Heart right ventricle (tissue), 16 donors: ENCODE measurements at regions not wholly inside any gene's neighbourhood (a gene's known extent, or its start where the extent isn't known, plus 50 kb on each side); places are given as distances from the start of the nearest gene placed in this dataset.

Source experiments
- ATAC-seq, 8 donors: fragments of 200-7000 bp; cut with Tn5 transposase; one replicate each; pipeline ENCODE4 v1.9.1; 2020; ENCODE audit warnings: mild to moderate bottlenecking in 8 of 8, moderate library complexity in 8 of 8, moderate number of reproducible peaks in 1 of 8
- DNase-seq, 2 donors: peaks; one replicate each; pipeline ENCODE4 v3.0.0-alpha.2; 2020
- H3K27ac ChIP-seq, 10 donors: fragments of 200-600 bp; sonication (generic) in 2 of 10; one replicate each; pipeline versions ENCODE4 v1.5.0 to v1.8.0; 2020 to 2022; ENCODE audit warnings: mild to moderate bottlenecking in 3 of 10
- H3K27me3 ChIP-seq, 7 donors: fragments of 200-600 bp; one replicate each; pipeline ENCODE4 v1.8.0; 2021 to 2022; ENCODE audit warnings: mild to moderate bottlenecking in 2 of 7
- H3K36me3 ChIP-seq, 9 donors: fragments of 200-600 bp; sonication (generic) in 1 of 9; one replicate each; pipeline versions ENCODE4 v1.5.0 to v1.8.0; 2020 to 2022; ENCODE audit warnings: mild to moderate bottlenecking in 2 of 9
- H3K4me1 ChIP-seq, 9 donors: fragments of 200-600 bp; sonication (generic) in 1 of 9; one replicate each; pipeline versions ENCODE4 v1.5.0 to v1.8.0; 2020 to 2022; ENCODE audit warnings: mild to moderate bottlenecking in 4 of 9
- H3K4me3 ChIP-seq, 10 donors: fragments of 200-600 bp; sonication (generic) in 2 of 10; one replicate each; pipeline versions ENCODE4 v1.5.0 to v1.8.0; 2020 to 2022; ENCODE audit warnings: mild to moderate bottlenecking in 7 of 10, moderate library complexity in 2 of 10
- H3K9me3 ChIP-seq, 11 donors: fragments of 200-600 bp in 10 of 11; sonication (generic) in 2 of 11; one replicate each; pipeline versions ENCODE4 v1.5.0 to v1.8.0; 2013 to 2022; ENCODE audit warnings: mild to moderate bottlenecking in 2 of 11, control low read depth in 1 of 11, moderate library complexity in 1 of 11
- WGBS, 2 donors: extraction: QIAGEN DNeasy Blood & Tissue Kit; methylation state at CpG; one replicate each; pipeline ENCODE4 v1.1.7; 2013; ENCODE audit warnings: inconsistent platforms in 1 of 2; 5-methylcytosine and 5-hydroxymethylcytosine counted together
- intact Hi-C, 10 donors: fragments of 100-400 bp; cut with DNase I; formaldehyde crosslinking; loops; one replicate each; pipeline versions ENCODE4 v1.11.1 to v1.14.2; 2022
- TF ChIP-seq, protein P1 (sequence below), 9 donors: fragments of 200-600 bp; sonication (generic) in 2 of 9; IDR thresholded peaks; one replicate each; pipeline versions ENCODE4 v1.5.0 to v1.8.0; 2021 to 2022; ENCODE audit warnings: antibody characterized with exemption in 9 of 9, mild to moderate bottlenecking in 5 of 9, moderate library complexity in 1 of 9
- donor health status: Arrhythmogenic right ventricular cardiomyopathy.
- donor health status: ischemic (EF 13 %, LVEDD 7.1; RV severe dilation, severe dysfunction).
- donor health status: healthy with polysubstance abuse.
- donor health status: DM: no; HTN: yes; CAD: no.
- donor health status: DM: no; HTN: no; CAD: no.
- donor health status: ischemic (EF 25% LVEDD 6.9; RV normal size, moderate dysfunction).
- donor health status: ischemic (EF 25% LVEDD 5.7; RV mildly dilated, moderate dysfunction).
- donor health status: healthy.
- donor health status: DM: yes; HTN: yes; CAD: no.
- donor health status: Ischemic cardiomyopathy.
- donor health status: ischemic (EF 35%, LVEDD 5.7; RV mildly dilated, moderate dysfunction).
- donor health status: nonischemic (EF 11% LVEDD 7.7; RV severe dilation, severe dysfunction).
- donor health status: DM: yes; HTN: yes; CAD: no.
- donor health status: PGD.
- donor health status: ischemic (EF 29% LVEDD 5.4; RV normal size, mild dysfunction).
- donor health status: nonischemic (EF 23%, LVEDD 6.1; RV moderate dilation, normal function).

- no peaks in the 10 kb centered on the region for H3K27me3 ChIP-seq
- TF ChIP-seq, protein P1, sequence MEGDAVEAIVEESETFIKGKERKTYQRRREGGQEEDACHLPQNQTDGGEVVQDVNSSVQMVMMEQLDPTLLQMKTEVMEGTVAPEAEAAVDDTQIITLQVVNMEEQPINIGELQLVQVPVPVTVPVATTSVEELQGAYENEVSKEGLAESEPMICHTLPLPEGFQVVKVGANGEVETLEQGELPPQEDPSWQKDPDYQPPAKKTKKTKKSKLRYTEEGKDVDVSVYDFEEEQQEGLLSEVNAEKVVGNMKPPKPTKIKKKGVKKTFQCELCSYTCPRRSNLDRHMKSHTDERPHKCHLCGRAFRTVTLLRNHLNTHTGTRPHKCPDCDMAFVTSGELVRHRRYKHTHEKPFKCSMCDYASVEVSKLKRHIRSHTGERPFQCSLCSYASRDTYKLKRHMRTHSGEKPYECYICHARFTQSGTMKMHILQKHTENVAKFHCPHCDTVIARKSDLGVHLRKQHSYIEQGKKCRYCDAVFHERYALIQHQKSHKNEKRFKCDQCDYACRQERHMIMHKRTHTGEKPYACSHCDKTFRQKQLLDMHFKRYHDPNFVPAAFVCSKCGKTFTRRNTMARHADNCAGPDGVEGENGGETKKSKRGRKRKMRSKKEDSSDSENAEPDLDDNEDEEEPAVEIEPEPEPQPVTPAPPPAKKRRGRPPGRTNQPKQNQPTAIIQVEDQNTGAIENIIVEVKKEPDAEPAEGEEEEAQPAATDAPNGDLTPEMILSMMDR (IDR thresholded peaks at IDR 0.05): no peak
- no peaks in the 10 kb centered on the region for H3K36me3 ChIP-seq
- H3K4me1 ChIP-seq: peaks cover 0 to 11% (median 4%) of the 10 kb centered on the region in 9 donors
- intact Hi-C loops: loop anchor here in 1 of 10 donors (10.0 kb wide), 1 partner anchor 580 kb away; no protein-coding TSS in a partner anchor
- peaks cover 0 to 4% (median 0%) of the 10 kb centered on the region in 11 donors for H3K9me3 ChIP-seq
- WGBS, 2 donors: 92 to 100% methylated on average over 1 of the region's 1 CpG
- DNase-seq (no peak), ATAC-seq (no peak)
- H3K27ac ChIP-seq: no peak overlapping the region
- no peak overlapping the region for H3K4me3 ChIP-seq
These were observed 274.0 kb downstream of the MYCN start for GRCh38 chr2:16214391-16214790.

DNA sequence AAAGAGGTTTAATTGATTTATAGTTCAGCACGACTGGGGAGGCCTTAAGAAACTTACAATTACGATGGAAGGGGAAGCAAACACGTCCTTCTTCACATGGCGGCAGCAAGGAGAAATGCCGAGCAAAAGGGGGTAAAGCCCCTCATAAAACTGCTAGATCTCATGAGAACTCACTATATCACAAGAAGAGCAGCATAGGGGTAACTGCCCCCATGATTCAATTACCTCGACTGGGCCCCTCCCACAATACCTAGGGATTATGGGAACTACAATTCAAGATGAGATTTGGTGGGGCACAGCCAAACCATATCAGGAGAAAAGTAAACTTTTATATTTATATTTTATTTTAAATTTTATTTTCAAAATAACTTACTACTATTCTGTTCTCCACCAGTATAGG lies 272.0 kb downstream of the MYCN start:
- Histone ChIP-seq H3K9me3 (peaks cover 0 to 6% (median 0%) of the 10 kb centered on the region in 11 donors), H3K4me3 (no peak overlapping the region), H3K36me3 (no peaks in the 10 kb centered on the region), H3K27ac (no peak overlapping the region), H3K27me3 (no peaks in the 10 kb centered on the region), H3K4me1 (peaks cover 0 to 11% (median 4%) of the 10 kb centered on the region in 9 donors)
- intact Hi-C loops: loop anchor here in 1 of 10 donors (10.0 kb wide), 1 partner anchor 578 kb away; no protein-coding TSS in a partner anchor
- 93 to 95% methylated on average over 6 of the region's 6 CpGs for WGBS, 2 donors
- DNase-seq: no peak
- ATAC-seq: no peak
- TF ChIP-seq, protein P1 (IDR thresholded peaks at IDR 0.05): no peak

- Histone ChIP-seq H3K36me3 (no peaks in the 10 kb centered on the region), H3K27me3 (no peaks in the 10 kb centered on the region), H3K9me3 (peaks cover 0 to 6% (median 0%) of the 10 kb centered on the region in 11 donors), H3K27ac (no peak overlapping the region), H3K4me1 (peaks cover 0 to 8% (median 3%) of the 10 kb centered on the region in 9 donors), H3K4me3 (no peak overlapping the region)
- no peak for DNase-seq
- WGBS, 2 donors: 66 to 93% methylated on average over 4 of the region's 4 CpGs
- no peak for ATAC-seq
- TF ChIP-seq, protein P1 (IDR thresholded peaks at IDR 0.05): no peak
- intact Hi-C loops: loop anchor here in 1 of 10 donors (10.0 kb wide), 1 partner anchor 577 kb away; no protein-coding TSS in a partner anchor
These were observed 271.0 kb downstream of the MYCN start for GRCh38 chr2:16211341-16211740.

DNA sequence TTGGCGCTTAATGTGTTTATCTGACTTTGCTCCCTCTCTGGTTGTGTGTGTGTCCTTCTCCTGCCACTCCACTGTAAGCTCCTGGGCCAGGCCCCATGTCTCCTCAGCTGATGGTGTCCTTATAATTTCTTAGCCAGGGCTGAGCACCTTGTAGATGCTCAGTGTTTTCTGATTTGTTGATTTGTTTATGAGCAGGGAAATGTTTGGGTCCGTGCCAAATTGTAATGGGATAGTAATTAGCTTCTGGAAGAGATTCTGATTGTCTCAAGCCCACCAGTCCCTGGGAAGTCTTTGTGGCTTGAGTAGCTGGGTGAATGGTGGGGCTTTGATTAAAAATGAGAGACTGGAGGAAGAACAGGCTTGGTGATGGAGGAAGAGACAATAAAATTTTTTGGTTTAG lies 270.5 kb downstream of the MYCN start:
- TF ChIP-seq, protein P1 (IDR thresholded peaks at IDR 0.05): no peak
- WGBS, 2 donors: 88 to 96% methylated on average over 2 of the region's 2 CpGs
- Histone ChIP-seq H3K4me1 (peaks cover 0 to 4% (median 0%) of the 10 kb centered on the region in 9 donors), H3K27me3 (no peaks in the 10 kb centered on the region), H3K9me3 (peaks cover 0 to 6% (median 0%) of the 10 kb centered on the region in 11 donors), H3K27ac (no peak overlapping the region), H3K4me3 (no peak overlapping the region), H3K36me3 (no peaks in the 10 kb centered on the region)
- ATAC-seq (no peak), DNase-seq (no peak)
- intact Hi-C loops: loop anchor here in 1 of 10 donors (10.0 kb wide), 1 partner anchor 576 kb away; no protein-coding TSS in a partner anchor
